Natural killer cell (primary cell): ENCODE measurements at regions not wholly inside any gene's neighbourhood (a gene's known extent, or its start where the extent isn't known, plus 50 kb on each side); places are given as distances from the start of the nearest gene placed in this dataset.

ENCODE experiments used
- ATAC-seq, 3 donors: fragments of 150-1000 bp in 2 of 3; fragments of 200-7000 bp in 1 of 3; cut with Tn5 transposase; 1 replicate in 1 of 3; 2 replicates in 2 of 3; pipeline ENCODE4 v1.10.0; 2021; ENCODE audit warnings: mild to moderate bottlenecking in 2 of 3, moderate library complexity in 2 of 3
- DNase-seq, 2 donors: peaks; one replicate each; pipeline versions ENCODE4 v3.0.0 to v3.0.0-alpha.2; 2013 to 2021; ENCODE audit warnings: mixed read lengths in 1 of 2
- H3K27ac ChIP-seq: one replicate; pipeline ENCODE4 v1.5.1; 2013; ENCODE audit warnings: mild to moderate bottlenecking, low read length
- H3K27me3 ChIP-seq: one replicate; pipeline ENCODE4 v1.6.1; 2013; ENCODE audit warnings: low read length; ENCODE audit not compliant: control insufficient read depth, insufficient read depth
- H3K36me3 ChIP-seq: one replicate; pipeline ENCODE4 v1.6.1; 2013; ENCODE audit warnings: low read length; ENCODE audit not compliant: control insufficient read depth, insufficient read depth
- H3K4me1 ChIP-seq: one replicate; pipeline ENCODE4 v1.6.1; 2013; ENCODE audit warnings: low read length; ENCODE audit not compliant: control insufficient read depth, insufficient read depth
- H3K4me3 ChIP-seq: one replicate; pipeline ENCODE4 v1.5.1; 2013; ENCODE audit warnings: low read length
- H3K9me3 ChIP-seq: one replicate; pipeline ENCODE4 v1.6.1; 2013; ENCODE audit warnings: low read length; ENCODE audit not compliant: control insufficient read depth, insufficient read depth
- H3K27ac Mint-ChIP-seq, 2 donors: one replicate each; pipeline ENCODE4 v1.8.0; 2022; ENCODE audit warnings: mild to moderate bottlenecking in 2 of 2, mixed read lengths in 2 of 2, moderate library complexity in 1 of 2
- H3K27me3 Mint-ChIP-seq, 2 donors: one replicate each; pipeline ENCODE4 v1.8.0; 2022; ENCODE audit warnings: low read depth in 2 of 2, mixed read lengths in 2 of 2
- H3K36me3 Mint-ChIP-seq: one replicate; pipeline ENCODE4 v1.8.0; 2022; ENCODE audit warnings: mixed read lengths
- H3K4me1 Mint-ChIP-seq, 2 donors: one replicate each; pipeline ENCODE4 v1.8.0; 2022; ENCODE audit warnings: mixed read lengths in 2 of 2
- H3K4me3 Mint-ChIP-seq: one replicate; pipeline ENCODE4 v1.8.0; 2022; ENCODE audit warnings: mild to moderate bottlenecking, moderate library complexity, mixed read lengths
- H3K9me3 Mint-ChIP-seq, 2 donors: one replicate each; pipeline ENCODE4 v1.8.0; 2022; ENCODE audit warnings: mixed read lengths in 2 of 2
- WGBS: methylation state at CpG from one replicate; pipeline ENCODE4 v1.1.7; 2013; ENCODE audit warnings: missing lambda C conversion rate; ENCODE audit not compliant: insufficient coverage; 5-methylcytosine and 5-hydroxymethylcytosine counted together
- intact Hi-C: fragments of 100-400 bp; cut with micrococcal nuclease; formaldehyde crosslinking; loops from one replicate; pipeline ENCODE4 v1.14.2; 2022
- TF ChIP-seq, protein P1 (sequence below): fragments of 200-600 bp; IDR thresholded peaks from one replicate; pipeline ENCODE4 v1.8.0; 2022; ENCODE audit warnings: antibody characterized with exemption

DNA sequence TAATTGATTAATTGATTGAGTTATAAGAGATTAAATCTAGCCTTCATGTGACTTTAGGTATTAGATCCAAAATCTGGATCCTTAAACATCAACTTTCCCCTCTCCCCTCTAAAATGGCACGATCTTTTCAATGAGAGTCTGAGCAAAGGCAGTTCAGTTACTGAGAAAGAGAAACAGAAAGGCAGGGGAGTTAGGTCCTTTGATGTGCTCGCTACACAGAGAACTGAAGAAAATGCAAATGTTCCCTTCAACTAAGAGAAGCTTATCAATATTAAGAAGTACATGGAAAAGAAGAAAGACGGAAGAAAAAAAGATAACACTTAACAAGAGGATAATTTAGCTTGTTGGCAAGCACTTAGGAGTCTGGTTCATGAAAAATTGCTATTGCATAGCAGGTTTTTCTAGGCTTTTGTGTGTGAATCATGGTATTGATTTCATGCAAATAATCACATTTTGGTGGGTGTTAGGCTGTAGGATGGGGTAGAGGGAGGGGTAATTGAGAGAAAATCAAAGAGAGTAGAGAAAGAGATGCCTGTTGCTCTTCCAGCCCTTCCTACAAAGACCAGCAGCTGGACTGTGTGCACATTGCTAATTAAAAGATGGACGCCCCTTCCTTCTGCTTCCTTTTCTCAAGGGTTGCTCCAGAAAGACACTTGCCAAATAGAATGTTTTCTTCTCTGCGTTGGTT, 307.6 kb upstream of the PLXNA2 start:
- Histone ChIP-seq H3K4me3 (no peak overlapping the region), H3K27ac (no peak overlapping the region), H3K27me3 (no peaks in the 10 kb centered on the region), H3K36me3 (no peaks in the 10 kb centered on the region), H3K9me3 (peaks cover 2% of the 10 kb centered on the region), H3K4me1 (no peaks in the 10 kb centered on the region)
- TF ChIP-seq, protein P1, sequence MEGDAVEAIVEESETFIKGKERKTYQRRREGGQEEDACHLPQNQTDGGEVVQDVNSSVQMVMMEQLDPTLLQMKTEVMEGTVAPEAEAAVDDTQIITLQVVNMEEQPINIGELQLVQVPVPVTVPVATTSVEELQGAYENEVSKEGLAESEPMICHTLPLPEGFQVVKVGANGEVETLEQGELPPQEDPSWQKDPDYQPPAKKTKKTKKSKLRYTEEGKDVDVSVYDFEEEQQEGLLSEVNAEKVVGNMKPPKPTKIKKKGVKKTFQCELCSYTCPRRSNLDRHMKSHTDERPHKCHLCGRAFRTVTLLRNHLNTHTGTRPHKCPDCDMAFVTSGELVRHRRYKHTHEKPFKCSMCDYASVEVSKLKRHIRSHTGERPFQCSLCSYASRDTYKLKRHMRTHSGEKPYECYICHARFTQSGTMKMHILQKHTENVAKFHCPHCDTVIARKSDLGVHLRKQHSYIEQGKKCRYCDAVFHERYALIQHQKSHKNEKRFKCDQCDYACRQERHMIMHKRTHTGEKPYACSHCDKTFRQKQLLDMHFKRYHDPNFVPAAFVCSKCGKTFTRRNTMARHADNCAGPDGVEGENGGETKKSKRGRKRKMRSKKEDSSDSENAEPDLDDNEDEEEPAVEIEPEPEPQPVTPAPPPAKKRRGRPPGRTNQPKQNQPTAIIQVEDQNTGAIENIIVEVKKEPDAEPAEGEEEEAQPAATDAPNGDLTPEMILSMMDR: no peak
- ATAC-seq: no peak
- no peak for DNase-seq
- no peaks in the 10 kb centered on the region for H3K4me1 Mint-ChIP-seq
- WGBS: 74% methylated on average over 5 of the region's 5 CpGs
- H3K27me3 Mint-ChIP-seq: peaks cover 4 to 11% of the 10 kb centered on the region in 2 donors
- no peak overlapping the region for H3K27ac Mint-ChIP-seq
- H3K4me3 Mint-ChIP-seq: no peak overlapping the region
- H3K9me3 Mint-ChIP-seq: no peaks in the 10 kb centered on the region
- H3K36me3 Mint-ChIP-seq: no peaks in the 10 kb centered on the region
- intact Hi-C loops: no loop called here

GRCh38 chr1:208552928-208553327, 308.7 kb upstream of the PLXNA2 start:
- TF ChIP-seq, protein P1: no peak
- Mint-ChIP-seq H3K36me3 (no peaks in the 10 kb centered on the region), H3K4me3 (no peak overlapping the region), H3K9me3 (peaks cover 0 to 2% of the 10 kb centered on the region in 2 donors), H3K27ac (no peak overlapping the region), H3K4me1 (no peaks in the 10 kb centered on the region), H3K27me3 (peaks cover 0 to 6% of the 10 kb centered on the region in 2 donors)
- Histone ChIP-seq H3K9me3 (peaks cover 2% of the 10 kb centered on the region), H3K36me3 (no peaks in the 10 kb centered on the region), H3K4me3 (no peak overlapping the region), H3K27me3 (no peaks in the 10 kb centered on the region), H3K27ac (no peak overlapping the region), H3K4me1 (no peaks in the 10 kb centered on the region)
- ATAC-seq (no peak), DNase-seq (no peak)
- intact Hi-C loops: no loop called here

GRCh38 chr1:208556461-208556860, 312.3 kb upstream of the PLXNA2 start:
- TF ChIP-seq, protein P1: no peak
- Mint-ChIP-seq H3K36me3 (no peaks in the 10 kb centered on the region), H3K27ac (no peak overlapping the region), H3K9me3 (peaks cover 0 to 3% of the 10 kb centered on the region in 2 donors), H3K4me3 (no peak overlapping the region), H3K4me1 (no peaks in the 10 kb centered on the region), H3K27me3 (peaks cover 0 to 7% of the 10 kb centered on the region in 2 donors)
- no peaks in the 10 kb centered on the region for H3K36me3 ChIP-seq
- ATAC-seq (no peak), DNase-seq (no peak)
- no peak overlapping the region for H3K27ac ChIP-seq
- H3K9me3 ChIP-seq: peaks cover 2% of the 10 kb centered on the region
- H3K4me1 ChIP-seq: no peaks in the 10 kb centered on the region
- no peaks in the 10 kb centered on the region for H3K27me3 ChIP-seq
- 92% methylated on average over 6 of the region's 6 CpGs for WGBS
- intact Hi-C loops: no loop called here
- H3K4me3 ChIP-seq: no peak overlapping the region
